Neuronal stem cell (in vitro differentiated cells): ENCODE measurements at regions not wholly inside any gene's neighbourhood (a gene's known extent, or its start where the extent isn't known, plus 50 kb on each side); places are given as distances from the start of the nearest gene placed in this dataset.

Experiments
- DNase-seq: peaks from one replicate; pipeline ENCODE4 v3.0.0-alpha.2; 2013; ENCODE audit warnings: low spot score
- H2AFZ ChIP-seq: one replicate; pipeline ENCODE4 v1.6.1; 2013; ENCODE audit warnings: mild to moderate bottlenecking, low read length, inconsistent platforms
- H2AK5ac ChIP-seq: 2 replicates; pipeline ENCODE4 v1.6.1; 2013; ENCODE audit warnings: low read depth, mild to moderate bottlenecking, inconsistent platforms, low read length, moderate library complexity, mixed read lengths
- H2BK120ac ChIP-seq: 2 replicates; pipeline ENCODE4 v1.6.1; 2013; ENCODE audit warnings: low read depth, mild to moderate bottlenecking, inconsistent platforms, low read length, moderate library complexity, mixed read lengths
- H2BK12ac ChIP-seq: one replicate; pipeline ENCODE4 v1.6.1; 2013; ENCODE audit warnings: low read length, inconsistent platforms
- H2BK15ac ChIP-seq: 2 replicates; pipeline ENCODE4 v1.6.1; 2013; ENCODE audit warnings: mild to moderate bottlenecking, low read length, inconsistent platforms, mixed read lengths
- H2BK5ac ChIP-seq: one replicate; pipeline ENCODE4 v1.6.1; 2013; ENCODE audit warnings: inconsistent platforms, mild to moderate bottlenecking, low read length, moderate library complexity
- H3K14ac ChIP-seq: one replicate; pipeline ENCODE4 v1.6.1; 2013; ENCODE audit warnings: low read length, inconsistent platforms
- H3K18ac ChIP-seq: 2 replicates; pipeline ENCODE4 v1.6.1; 2013; ENCODE audit warnings: low read length, inconsistent platforms
- H3K23ac ChIP-seq: 2 replicates; pipeline ENCODE4 v1.6.1; 2013; ENCODE audit warnings: low read depth, mild to moderate bottlenecking, mixed read lengths, low read length, inconsistent platforms; ENCODE audit not compliant: poor library complexity
- H3K27ac ChIP-seq: replicated peaks from 3 replicates; pipeline ENCODE4 v1.5.1; 2013; ENCODE audit warnings: low read length, inconsistent platforms
- H3K27me3 ChIP-seq, 3 experiments: 2 replicates each; pipeline ENCODE4 v1.6.1; 2013; ENCODE audit warnings: low read length in 3 of 3, mild to moderate bottlenecking in 2 of 3, inconsistent platforms in 1 of 3, low read depth in 1 of 3, mixed read lengths in 1 of 3, moderate library complexity in 1 of 3; ENCODE audit not compliant: control insufficient read depth in 3 of 3, insufficient read depth in 3 of 3
- H3K36me3 ChIP-seq, 2 donors: replicated peaks in 1 of 2; 2 replicates each; pipeline ENCODE4 v1.6.1; 2013; ENCODE audit warnings: low read length in 2 of 2; ENCODE audit not compliant: control insufficient read depth in 2 of 2, insufficient read depth in 2 of 2
- H3K4ac ChIP-seq: 2 replicates; pipeline ENCODE4 v1.6.1; 2013; ENCODE audit warnings: inconsistent platforms, mild to moderate bottlenecking, low read length, moderate library complexity
- H3K4me1 ChIP-seq, 2 donors: 1 replicate in 1 of 2; 2 replicates in 1 of 2; pipeline ENCODE4 v1.6.1; 2013; ENCODE audit warnings: low read length in 2 of 2, low read depth in 1 of 2; ENCODE audit not compliant: control insufficient read depth in 2 of 2, insufficient read depth in 1 of 2
- H3K4me2 ChIP-seq: one replicate; pipeline ENCODE4 v1.6.1; 2013; ENCODE audit warnings: mild to moderate bottlenecking, low read length, inconsistent platforms; ENCODE audit not compliant: insufficient read depth, poor library complexity, severe bottlenecking
- H3K4me3 ChIP-seq, 2 donors: 2 replicates each; pipeline ENCODE4 v1.5.1; 2013; ENCODE audit warnings: low read length in 2 of 2, mild to moderate bottlenecking in 2 of 2, inconsistent platforms in 1 of 2, moderate library complexity in 1 of 2
- H3K79me1 ChIP-seq: one replicate; pipeline ENCODE4 v1.6.1; 2013; ENCODE audit warnings: low read depth, mild to moderate bottlenecking, inconsistent platforms, low read length, moderate library complexity
- H3K9ac ChIP-seq: one replicate; pipeline ENCODE4 v1.6.1; 2013; ENCODE audit warnings: mild to moderate bottlenecking, low read depth, low read length, inconsistent platforms; ENCODE audit not compliant: poor library complexity
- H3K9me3 ChIP-seq, 2 donors: replicated peaks in 1 of 2; 2 replicates each; pipeline versions ENCODE3 to v1.6.1; 2013; ENCODE audit warnings: low read length in 2 of 2, mild to moderate bottlenecking in 2 of 2, inconsistent platforms in 1 of 2, low read depth in 1 of 2, mixed read lengths in 1 of 2, moderate library complexity in 1 of 2; ENCODE audit not compliant: control insufficient read depth in 2 of 2, insufficient read depth in 1 of 2
- H4K8ac ChIP-seq: one replicate; pipeline ENCODE4 v1.6.1; 2013; ENCODE audit warnings: low read depth, mild to moderate bottlenecking, inconsistent platforms, low read length, moderate library complexity
- H4K91ac ChIP-seq: one replicate; pipeline ENCODE4 v1.6.1; 2013; ENCODE audit warnings: low read length, low read depth, mild to moderate bottlenecking, inconsistent platforms; ENCODE audit not compliant: poor library complexity
- WGBS, 2 donors: extraction: QIAGEN DNeasy Blood & Tissue Kit; methylation state at CpG; one replicate each; pipeline ENCODE4 v1.1.7; 2013; ENCODE audit warnings: missing lambda C conversion rate in 2 of 2, mixed read lengths in 1 of 2; ENCODE audit not compliant: insufficient read length in 2 of 2, insufficient replicate concordance in 1 of 2; ENCODE audit errors: extremely low coverage in 2 of 2; 5-methylcytosine and 5-hydroxymethylcytosine counted together

GRCh38 chr1:25019337-25020172 is 89.5 kb upstream of the RUNX3 start:
- H3K9ac ChIP-seq: peak overlapping the region; percentile 60
- no peaks in the 10 kb centered on the region for H3K27me3 ChIP-seq
- H3K9me3 ChIP-seq: no peaks in the 10 kb centered on the region
- no peak overlapping the region for H3K4ac ChIP-seq
- no peak overlapping the region for H3K4me2 ChIP-seq
- H2BK15ac ChIP-seq: no peak overlapping the region
- DNase-seq: no peak
- WGBS, 2 donors: no CpG with 5 or more reads among the region's 13 CpGs
- H2BK12ac ChIP-seq: peak overlapping the region; percentile 82
- H3K27ac ChIP-seq: no peak overlapping the region
- H2AFZ ChIP-seq: no peak overlapping the region
- no peak overlapping the region for H2BK5ac ChIP-seq
- no peaks in the 10 kb centered on the region for H3K79me1 ChIP-seq
- peak overlapping the region; percentile 78 for H2AK5ac ChIP-seq
- no peak overlapping the region for H4K8ac ChIP-seq
- peak overlapping the region; percentile 77 for H3K18ac ChIP-seq
- peak overlapping the region; percentile 49 for H3K14ac ChIP-seq
- H3K23ac ChIP-seq: peak overlapping the region; percentile 30
- H2BK120ac ChIP-seq: peak overlapping the region; percentile 56
- peak overlapping the region in 1 of 2 donors; percentile 49 for H3K4me3 ChIP-seq
- H4K91ac ChIP-seq: peak overlapping the region; percentile 47
- peaks cover 2 to 18% of the 10 kb centered on the region in 2 donors for H3K4me1 ChIP-seq
- H3K36me3 ChIP-seq: no peaks in the 10 kb centered on the region

GRCh38 chr1:25018943-25019336 is 88.9 kb upstream of the RUNX3 start:
- H2BK15ac ChIP-seq: no peak overlapping the region
- peak overlapping the region; percentile 58 for H3K14ac ChIP-seq
- H3K27ac ChIP-seq: no peak overlapping the region
- H3K4me2 ChIP-seq: no peak overlapping the region
- H3K79me1 ChIP-seq: no peaks in the 10 kb centered on the region
- H2BK12ac ChIP-seq: peak overlapping the region; percentile 69
- H3K9me3 ChIP-seq: no peaks in the 10 kb centered on the region
- peak overlapping the region; percentile 56 for H2BK120ac ChIP-seq
- peak overlapping the region; percentile 78 for H2AK5ac ChIP-seq
- H3K4ac ChIP-seq: no peak overlapping the region
- WGBS, 2 donors: no CpG with 5 or more reads among the region's 5 CpGs
- no peaks in the 10 kb centered on the region for H3K36me3 ChIP-seq
- H3K4me1 ChIP-seq: peaks cover 2 to 18% of the 10 kb centered on the region in 2 donors
- no peak overlapping the region for H2AFZ ChIP-seq
- no peak overlapping the region for H3K23ac ChIP-seq
- H3K27me3 ChIP-seq: no peaks in the 10 kb centered on the region
- no peak overlapping the region for H3K4me3 ChIP-seq
- no peak for DNase-seq
- no peak overlapping the region for H2BK5ac ChIP-seq
- peak overlapping the region; percentile 40 for H3K18ac ChIP-seq
- no peak overlapping the region for H3K9ac ChIP-seq
- no peak overlapping the region for H4K91ac ChIP-seq
- no peak overlapping the region for H4K8ac ChIP-seq

GRCh38 chr1:25018110-25018735 is 88.1 kb upstream of the RUNX3 start:
- Histone ChIP-seq H2BK15ac (peak overlapping the region; percentile 96), H3K27me3 (no peaks in the 10 kb centered on the region), H3K36me3 (no peaks in the 10 kb centered on the region), H4K91ac (no peak overlapping the region), H3K4me2 (no peak overlapping the region), H4K8ac (no peak overlapping the region), H3K14ac (no peak overlapping the region), H2AK5ac (peak overlapping the region; percentile 64), H2AFZ (no peak overlapping the region), H3K4me1 (peaks cover 2 to 18% of the 10 kb centered on the region in 2 donors), H2BK5ac (no peak overlapping the region), H3K27ac (no peak overlapping the region), H3K79me1 (no peaks in the 10 kb centered on the region), H3K4ac (peak overlapping the region; percentile 31), H3K4me3 (no peak overlapping the region), H3K18ac (peak overlapping the region; percentile 41), H2BK120ac (peak overlapping the region; percentile 77), H2BK12ac (no peak overlapping the region), H3K9me3 (peaks cover 0 to 3% of the 10 kb centered on the region in 2 donors), H3K9ac (no peak overlapping the region), H3K23ac (no peak overlapping the region)
- no CpG with 5 or more reads among the region's 7 CpGs for WGBS, 2 donors
- no peak for DNase-seq

GRCh38 chr1:25017436-25018109 is 87.5 kb upstream of the RUNX3 start:
- peak overlapping the region; percentile 52 for H3K23ac ChIP-seq

More at GRCh38 chr1:25017436-25018109, 87.5 kb upstream of the RUNX3 start:
- H2BK5ac ChIP-seq: no peak overlapping the region
- peak overlapping the region; percentile 31 for H3K4ac ChIP-seq
- H2BK12ac ChIP-seq: no peak overlapping the region
- H3K79me1 ChIP-seq: no peaks in the 10 kb centered on the region
- H4K91ac ChIP-seq: no peak overlapping the region
- no peak overlapping the region for H3K14ac ChIP-seq
- H2AFZ ChIP-seq: no peak overlapping the region
- peaks cover 0 to 3% of the 10 kb centered on the region in 2 donors for H3K9me3 ChIP-seq
- no peak overlapping the region for H4K8ac ChIP-seq
- WGBS, 2 donors: no CpG with 5 or more reads among the region's 11 CpGs
- no peaks in the 10 kb centered on the region for H3K27me3 ChIP-seq
- no peaks in the 10 kb centered on the region for H3K36me3 ChIP-seq
- H3K4me3 ChIP-seq: no peak overlapping the region
- no peak overlapping the region for H3K27ac ChIP-seq
- peak overlapping the region; percentile 96 for H2BK15ac ChIP-seq
- H3K18ac ChIP-seq: peak overlapping the region; percentile 84
- H3K4me2 ChIP-seq: no peak overlapping the region
- H2BK120ac ChIP-seq: peak overlapping the region; percentile 77
- H3K4me1 ChIP-seq: peaks cover 2 to 16% of the 10 kb centered on the region in 2 donors
- DNase-seq: no peak
- no peak overlapping the region for H3K9ac ChIP-seq
- H2AK5ac ChIP-seq: peak overlapping the region; percentile 64
